A673 (cell line): ENCODE measurements at regions not wholly inside any gene's neighbourhood (a gene's known extent, or its start where the extent isn't known, plus 50 kb on each side); places are given as distances from the start of the nearest gene placed in this dataset.

ENCODE experiments used
- CTCF ChIP-seq: fragments of 300-800, 200-600 bp; sonication (generic); conservative IDR thresholded peaks from 2 replicates; pipeline ENCODE4 v1.5.1; 2017; ENCODE audit warnings: low read depth, mild to moderate bottlenecking, antibody characterized with exemption, low read length, moderate library complexity, mixed read lengths
- EZH2 ChIP-seq: fragments of 200-600 bp; sonication (generic); IDR thresholded peaks from 2 replicates; pipeline ENCODE4 v1.6.1; 2017; ENCODE audit warnings: borderline replicate concordance, low read depth, mild to moderate bottlenecking, mixed read lengths, antibody characterized with exemption, low read length; ENCODE audit not compliant: poor library complexity, severe bottlenecking

GRCh38 chr5:111675201-111675934, 81.6 kb downstream of the NREP start:
- TF ChIP-seq CTCF (no peak), EZH2 (no peak)
